Activated naive CD8-positive, alpha-beta T cell treated with anti-CD3 and anti-CD28 coated beads, Interleukin-2, amount 10 ng/mL, durations not matched to agents 7 days and 5 days (primary cell): ENCODE measurements at regions not wholly inside any gene's neighbourhood (a gene's known extent, or its start where the extent isn't known, plus 50 kb on each side); places are given as distances from the start of the nearest gene placed in this dataset.
"Not testable (repeated sequence)": the region's sequence is repeated elsewhere in the genome, so short reads cannot be mapped to it uniquely, and the experiment has no call there.

Experiments used
- ATAC-seq: fragments of 150-1000 bp; cut with Tn5 transposase; one replicate; pipeline ENCODE4 v1.10.0; 2021; ENCODE audit warnings: low read depth, moderate library complexity
- POLR2A ChIA-PET: fragments of 350-600 bp; sonication (Branson Sonifier 250); formaldehyde crosslinking; loops from one replicate; lab custom pipeline; 2021; ENCODE audit warnings: antibody characterized with exemption; lab: Charles Lee
- DNase-seq: peaks from one replicate; pipeline ENCODE4 v3.0.0; 2021
- H3K27ac Mint-ChIP-seq: one replicate; pipeline ENCODE4 v1.8.0; 2022; ENCODE audit warnings: mild to moderate bottlenecking, mixed read lengths
- H3K27me3 Mint-ChIP-seq: one replicate; pipeline ENCODE4 v1.8.0; 2022; ENCODE audit warnings: mild to moderate bottlenecking, moderate library complexity, mixed read lengths
- H3K36me3 Mint-ChIP-seq: one replicate; pipeline ENCODE4 v1.8.0; 2021; ENCODE audit warnings: mild to moderate bottlenecking, mixed read lengths
- H3K4me1 Mint-ChIP-seq: one replicate; pipeline ENCODE4 v1.8.0; 2021; ENCODE audit warnings: mixed read lengths
- H3K4me3 Mint-ChIP-seq: one replicate; pipeline ENCODE4 v1.8.0; 2022; ENCODE audit warnings: mild to moderate bottlenecking, moderate library complexity, mixed read lengths
- H3K9me3 Mint-ChIP-seq: one replicate; pipeline ENCODE4 v1.8.0; 2021; ENCODE audit warnings: mixed read lengths

GRCh38 chr4:64821219-64821976 lies 412.1 kb upstream of the TECRL start:
- ATAC-seq, result no peak
- Mint-ChIP-seq H3K4me3 (no peak overlapping the region), H3K27ac (no peak overlapping the region), H3K4me1 (no peaks in the 10 kb centered on the region), H3K36me3 (no peaks in the 10 kb centered on the region), H3K27me3 (no peaks in the 10 kb centered on the region), H3K9me3 (no peaks in the 10 kb centered on the region)
- no peak for DNase-seq
- POLR2A ChIA-PET, result no interaction called here

GRCh38 chr4:64814616-64815015 lies 405.4 kb upstream of the TECRL start:
- Mint-ChIP-seq H3K36me3 (no peaks in the 10 kb centered on the region), H3K27me3 (no peaks in the 10 kb centered on the region), H3K9me3 (peaks cover 1% of the 10 kb centered on the region), H3K4me3 (no peak overlapping the region), H3K4me1 (no peaks in the 10 kb centered on the region), H3K27ac (no peak overlapping the region)
- POLR2A ChIA-PET, result no interaction called here
- no peak for DNase-seq
- no peak for ATAC-seq

GRCh38 chr4:64807821-64808220 lies 398.6 kb upstream of the TECRL start:
- Mint-ChIP-seq H3K36me3 (no peaks in the 10 kb centered on the region), H3K4me1 (no peaks in the 10 kb centered on the region), H3K27me3 (no peaks in the 10 kb centered on the region), H3K4me3 (no peak overlapping the region), H3K27ac (no peak overlapping the region), H3K9me3 (peaks cover 6% of the 10 kb centered on the region)
- ATAC-seq (no peak), DNase-seq (no peak)
- POLR2A ChIA-PET, result no interaction called here

GRCh38 chr4:64799751-64800150 lies 390.5 kb upstream of the TECRL start:
- Mint-ChIP-seq H3K27me3 (no peaks in the 10 kb centered on the region), H3K4me3 (no peak overlapping the region), H3K27ac (no peak overlapping the region), H3K4me1 (no peaks in the 10 kb centered on the region), H3K36me3 (no peaks in the 10 kb centered on the region), H3K9me3 (peaks cover 10% of the 10 kb centered on the region)
- DNase-seq, result no peak
- POLR2A ChIA-PET, result no interaction called here
- ATAC-seq, result no peak

- H3K4me1 Mint-ChIP-seq, H3K9me3 Mint-ChIP-seq, H3K36me3 Mint-ChIP-seq, H3K27ac Mint-ChIP-seq, POLR2A ChIA-PET, H3K27me3 Mint-ChIP-seq, DNase-seq, H3K4me3 Mint-ChIP-seq, ATAC-seq: not testable (repeated sequence)
Measured at GRCh38 chr4:64798828-64799227, 389.6 kb upstream of the TECRL start.

- Mint-ChIP-seq H3K4me3 (no peak overlapping the region), H3K36me3 (no peaks in the 10 kb centered on the region)
- POLR2A ChIA-PET, result no interaction called here
Measured at GRCh38 chr4:64796581-64796980, 387.3 kb upstream of the TECRL start.

GRCh38 chr4:64784125-64784524 lies 374.9 kb upstream of the TECRL start:
- Mint-ChIP-seq H3K27me3 (no peaks in the 10 kb centered on the region), H3K4me3 (no peak overlapping the region), H3K27ac (no peak overlapping the region), H3K36me3 (no peaks in the 10 kb centered on the region), H3K4me1 (no peaks in the 10 kb centered on the region), H3K9me3 (no peaks in the 10 kb centered on the region)
- DNase-seq (no peak), ATAC-seq (no peak)
- POLR2A ChIA-PET, result no interaction called here

More at GRCh38 chr4:64796581-64796980, 387.3 kb upstream of the TECRL start:
- DNase-seq (no peak), ATAC-seq (no peak)
- Mint-ChIP-seq H3K27me3 (no peaks in the 10 kb centered on the region), H3K9me3 (peaks cover 1% of the 10 kb centered on the region), H3K4me1 (no peaks in the 10 kb centered on the region), H3K27ac (no peak overlapping the region)

GRCh38 chr4:64781737-64782326 lies 372.6 kb upstream of the TECRL start:
- H3K36me3 Mint-ChIP-seq, result no peaks in the 10 kb centered on the region
- H3K27me3 Mint-ChIP-seq, result no peaks in the 10 kb centered on the region
- H3K9me3 Mint-ChIP-seq, result no peaks in the 10 kb centered on the region
- DNase-seq (no peak), ATAC-seq (no peak)
- H3K4me3 Mint-ChIP-seq, result no peak overlapping the region
- H3K4me1 Mint-ChIP-seq, result no peaks in the 10 kb centered on the region
- no peak overlapping the region for H3K27ac Mint-ChIP-seq
- POLR2A ChIA-PET, result no interaction called here

- ATAC-seq, result no peak
- no peak for DNase-seq
- no peak overlapping the region for H3K27ac Mint-ChIP-seq
- H3K4me3 Mint-ChIP-seq, result no peak overlapping the region
- H3K9me3 Mint-ChIP-seq, result no peaks in the 10 kb centered on the region
- no peaks in the 10 kb centered on the region for H3K36me3 Mint-ChIP-seq
- H3K4me1 Mint-ChIP-seq, result no peaks in the 10 kb centered on the region
- POLR2A ChIA-PET, result no interaction called here
- no peaks in the 10 kb centered on the region for H3K27me3 Mint-ChIP-seq
Measured at GRCh38 chr4:64780664-64781063, 371.4 kb upstream of the TECRL start.

GRCh38 chr4:64777286-64777685 lies 368.0 kb upstream of the TECRL start:
- Mint-ChIP-seq H3K27me3 (no peaks in the 10 kb centered on the region), H3K27ac (no peak overlapping the region), H3K4me1 (no peaks in the 10 kb centered on the region), H3K36me3 (no peaks in the 10 kb centered on the region), H3K9me3 (no peaks in the 10 kb centered on the region), H3K4me3 (no peak overlapping the region)
- DNase-seq (no peak), ATAC-seq (no peak)
- POLR2A ChIA-PET, result no interaction called here

GRCh38 chr4:64776820-64777219 lies 367.6 kb upstream of the TECRL start:
- Mint-ChIP-seq H3K9me3 (no peaks in the 10 kb centered on the region), H3K27ac (no peak overlapping the region), H3K4me3 (no peak overlapping the region), H3K36me3 (no peaks in the 10 kb centered on the region), H3K4me1 (no peaks in the 10 kb centered on the region), H3K27me3 (no peaks in the 10 kb centered on the region)
- POLR2A ChIA-PET, result no interaction called here
- no peak for ATAC-seq
- DNase-seq, result no peak

GRCh38 chr4:64774626-64775025 lies 365.4 kb upstream of the TECRL start:
- H3K36me3 Mint-ChIP-seq, result no peaks in the 10 kb centered on the region
- POLR2A ChIA-PET, result no interaction called here
- H3K27ac Mint-ChIP-seq, result no peak overlapping the region
- no peaks in the 10 kb centered on the region for H3K27me3 Mint-ChIP-seq
- H3K4me3 Mint-ChIP-seq, result no peak overlapping the region
- DNase-seq (no peak), ATAC-seq (no peak)
- H3K4me1 Mint-ChIP-seq, result no peaks in the 10 kb centered on the region
- H3K9me3 Mint-ChIP-seq, result no peaks in the 10 kb centered on the region

GRCh38 chr4:64771149-64771548 lies 361.9 kb upstream of the TECRL start:
- Mint-ChIP-seq H3K36me3 (no peaks in the 10 kb centered on the region), H3K9me3 (no peaks in the 10 kb centered on the region), H3K27ac (no peak overlapping the region), H3K4me3 (no peak overlapping the region), H3K27me3 (no peaks in the 10 kb centered on the region), H3K4me1 (no peaks in the 10 kb centered on the region)
- no peak for DNase-seq
- ATAC-seq, result no peak
- POLR2A ChIA-PET, result no interaction called here

GRCh38 chr4:64767547-64767946 lies 358.3 kb upstream of the TECRL start:
- no peak overlapping the region for H3K27ac Mint-ChIP-seq
- H3K27me3 Mint-ChIP-seq, result no peaks in the 10 kb centered on the region
- no peaks in the 10 kb centered on the region for H3K36me3 Mint-ChIP-seq
- ATAC-seq (no peak), DNase-seq (no peak)
- no peaks in the 10 kb centered on the region for H3K9me3 Mint-ChIP-seq
- no peaks in the 10 kb centered on the region for H3K4me1 Mint-ChIP-seq
- no peak overlapping the region for H3K4me3 Mint-ChIP-seq
- POLR2A ChIA-PET, result no interaction called here
